HG02840 (cell line): ENCODE measurements at regions not wholly inside any gene's neighbourhood (a gene's known extent, or its start where the extent isn't known, plus 50 kb on each side); places are given as distances from the start of the nearest gene placed in this dataset.
"Not testable (repeated sequence)": the region's sequence is repeated elsewhere in the genome, so short reads cannot be mapped to it uniquely, and the experiment has no call there.

Experiments
- ATAC-seq: cut with Tn5 transposase; IDR thresholded peaks from one replicate; pipeline ENCODE4 v1.9.1; 2021; ENCODE audit warnings: mild to moderate bottlenecking, moderate library complexity, moderate number of reproducible peaks; ENCODE audit not compliant: unreplicated experiment, low FRiP score

DNA sequence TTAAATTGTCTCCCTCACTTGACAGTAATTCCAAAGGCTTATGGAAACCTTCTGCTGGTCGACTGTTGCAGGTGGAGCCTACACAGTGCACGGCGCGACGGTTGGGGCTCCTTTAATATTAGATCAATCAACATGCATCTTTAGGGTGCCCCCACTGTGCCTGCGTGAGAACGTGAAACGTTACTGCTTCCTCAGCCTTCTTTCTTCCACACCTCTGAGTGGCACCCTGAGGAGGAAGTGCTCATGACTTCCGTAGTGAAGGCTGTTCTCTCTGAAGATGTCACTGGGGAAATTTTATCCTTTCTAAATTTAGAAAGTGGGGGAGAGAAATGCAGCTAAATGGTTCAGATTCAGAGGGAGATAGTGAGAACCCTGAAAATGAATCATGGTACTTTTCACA lies 184.0 kb upstream of the ZFP42 start:
- ATAC-seq: no peak

- ATAC-seq: no peak
Observed at GRCh38 chr4:187814737-187815465, 180.7 kb upstream of the ZFP42 start.

GRCh38 chr4:187826725-187827124 lies 168.8 kb upstream of the ZFP42 start:
- no peak for ATAC-seq

- no peak for ATAC-seq
Observed at GRCh38 chr4:187827631-187828030, 167.9 kb upstream of the ZFP42 start.

- ATAC-seq: no peak
Observed at GRCh38 chr4:187839765-187840164, 155.8 kb upstream of the ZFP42 start.

DNA sequence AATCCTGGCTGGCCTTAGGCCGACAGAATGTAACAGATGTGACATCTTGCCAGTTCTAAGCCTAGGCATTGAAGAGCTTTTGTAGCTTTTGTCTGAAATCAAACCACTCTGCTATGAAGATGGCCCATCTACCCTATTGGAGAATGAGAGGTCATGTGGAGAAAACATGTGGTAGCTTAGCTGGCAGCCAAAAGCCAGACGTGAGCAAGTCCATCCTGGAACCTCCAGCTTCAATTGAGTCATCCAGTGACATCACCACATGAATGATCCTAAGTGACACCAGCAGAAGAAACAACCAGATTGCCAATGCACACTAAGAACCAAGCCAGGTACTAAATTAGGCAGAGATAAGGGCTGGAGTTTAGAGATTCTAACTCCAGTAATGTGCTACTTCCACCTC lies 154.8 kb upstream of the ZFP42 start:
- no peak for ATAC-seq

DNA sequence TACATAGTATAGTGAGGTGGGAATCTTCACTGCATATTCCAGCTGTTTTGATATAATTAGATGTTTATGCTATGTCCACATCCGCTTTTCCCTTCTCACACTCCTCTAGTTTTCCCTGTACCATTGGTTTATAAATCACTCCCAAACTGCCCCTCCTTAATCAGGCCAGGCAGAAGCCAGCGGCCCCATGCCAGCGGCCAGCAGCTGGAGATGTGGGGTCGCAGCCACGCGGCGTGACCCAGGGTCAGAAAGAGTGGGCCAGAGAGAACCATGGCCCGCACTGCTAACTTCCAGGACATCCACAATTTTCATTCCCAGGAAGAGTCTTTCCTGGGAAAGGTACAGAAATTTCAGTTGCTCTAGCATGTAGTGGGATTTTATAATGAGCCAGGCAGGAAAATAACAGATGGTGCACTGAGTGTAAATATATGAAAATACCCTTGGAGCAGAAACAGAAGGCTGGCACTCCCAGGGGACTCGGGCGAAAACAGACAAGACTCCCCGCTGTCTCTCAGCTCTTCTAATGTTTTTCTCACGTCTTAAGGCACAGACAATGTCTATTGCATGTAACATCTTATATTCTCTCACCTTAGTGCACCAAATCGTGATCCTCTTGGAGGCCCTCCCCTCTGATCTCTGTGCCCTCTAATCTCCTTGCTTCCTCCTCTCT lies 145.9 kb upstream of the ZFP42 start:
- ATAC-seq: no peak

DNA sequence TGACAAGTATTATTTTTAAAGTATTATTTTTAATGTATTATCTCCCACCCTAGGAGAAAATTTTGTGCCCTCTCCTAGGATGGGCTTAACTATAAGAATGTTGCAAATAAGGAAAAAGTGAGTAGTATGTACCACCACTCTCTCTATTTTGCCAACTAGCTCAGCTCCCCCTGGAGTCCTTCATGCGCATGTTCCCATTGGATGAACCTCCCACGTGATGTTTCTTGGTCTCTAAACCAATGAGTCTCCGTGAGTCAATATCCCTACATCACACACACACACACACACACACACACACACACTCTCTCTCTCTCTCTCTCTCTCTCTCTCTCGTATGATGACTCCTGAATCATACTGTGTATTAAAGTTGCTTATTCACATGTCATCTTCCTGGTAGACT lies 129.7 kb upstream of the ZFP42 start:
- ATAC-seq: no peak

GRCh38 chr4:187883049-187883448 lies 112.5 kb upstream of the ZFP42 start:
- ATAC-seq: no peak

DNA sequence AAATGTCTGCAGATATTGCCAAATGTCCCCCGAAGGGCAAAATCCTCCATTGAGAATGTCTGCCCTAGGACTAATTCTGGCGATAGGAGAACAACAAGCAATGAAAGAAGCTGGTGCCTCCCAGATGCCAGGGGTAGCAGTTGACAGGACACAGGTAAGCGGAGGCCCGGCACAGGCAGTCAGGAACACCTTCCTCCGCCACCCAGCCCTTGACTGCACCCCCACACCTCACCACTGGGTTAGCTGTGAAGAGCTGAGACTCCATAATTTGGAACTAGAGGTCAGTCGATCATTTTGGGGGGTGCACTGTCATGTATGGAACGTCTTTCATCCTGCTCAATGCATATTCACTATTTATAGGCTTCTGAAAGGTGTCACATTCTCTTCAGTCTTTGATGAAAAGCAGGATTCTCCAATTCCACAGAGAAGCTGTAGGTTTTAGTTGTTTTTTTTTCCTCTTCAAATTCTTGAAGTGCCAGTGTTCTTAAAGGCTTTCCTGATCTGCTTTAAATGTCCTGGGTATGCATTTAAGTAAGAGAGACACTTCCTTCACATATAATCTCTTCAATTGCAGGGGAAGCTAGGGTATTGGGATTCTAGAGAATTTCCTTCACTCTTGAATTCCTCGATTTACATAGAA lies 111.6 kb upstream of the ZFP42 start:
- ATAC-seq: no peak

- ATAC-seq: no peak
Observed at GRCh38 chr4:187887906-187888305, 107.7 kb upstream of the ZFP42 start.

DNA sequence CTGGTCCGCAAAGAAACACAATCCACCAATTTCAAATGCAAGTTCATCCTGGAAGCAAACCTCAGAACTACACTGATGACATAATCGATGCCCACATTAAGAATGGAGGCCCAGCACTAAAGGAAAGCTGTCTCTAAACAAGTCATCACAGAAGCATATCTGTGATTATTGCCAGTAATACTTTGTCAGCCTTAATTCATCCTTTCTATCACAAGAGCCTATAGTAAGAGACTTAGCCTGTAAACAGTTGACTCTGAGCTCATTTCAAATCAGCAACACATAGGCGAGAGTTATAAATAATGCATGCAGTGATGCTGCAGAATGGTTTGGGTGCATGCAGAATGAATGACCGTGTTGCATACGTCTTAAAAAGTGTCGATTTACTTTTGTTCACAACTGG lies 105.9 kb upstream of the ZFP42 start:
- ATAC-seq: no peak

GRCh38 chr4:187893418-187893817 lies 102.2 kb upstream of the ZFP42 start:
- no peak for ATAC-seq

- ATAC-seq: no peak
Observed at GRCh38 chr4:187903106-187903505, 92.5 kb upstream of the ZFP42 start.

GRCh38 chr4:187903700-187904099 lies 91.9 kb upstream of the ZFP42 start:
- ATAC-seq: no peak

DNA sequence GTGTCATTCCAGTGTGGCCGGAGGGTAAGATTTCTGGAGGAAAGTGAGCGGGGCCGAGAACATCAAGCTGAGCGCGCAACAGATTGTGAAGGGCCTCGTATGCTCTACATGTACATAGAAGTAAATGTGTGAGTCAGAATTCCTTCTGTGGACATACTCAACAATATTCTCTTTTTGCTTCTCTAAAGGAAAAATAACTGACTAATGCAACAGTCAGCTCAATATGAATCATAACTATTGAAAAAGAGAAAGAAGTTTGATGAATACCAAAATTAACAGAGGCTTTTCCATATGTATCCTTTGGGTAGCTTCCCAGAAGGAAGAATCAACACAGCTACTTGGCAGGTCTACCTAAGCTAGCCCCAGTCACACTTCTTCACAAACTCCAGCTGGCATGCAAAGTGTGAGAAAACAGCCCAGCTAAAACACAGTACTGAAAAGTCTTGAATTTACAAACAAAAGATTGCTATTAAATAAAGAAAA lies 87.5 kb upstream of the ZFP42 start:
- ATAC-seq: no peak

GRCh38 chr4:187908731-187909130 lies 86.8 kb upstream of the ZFP42 start:
- no peak for ATAC-seq

- no peak for ATAC-seq
Observed at GRCh38 chr4:187910741-187911140, 84.8 kb upstream of the ZFP42 start.

GRCh38 chr4:187915406-187915805 lies 80.2 kb upstream of the ZFP42 start:
- not testable (repeated sequence) for ATAC-seq

DNA sequence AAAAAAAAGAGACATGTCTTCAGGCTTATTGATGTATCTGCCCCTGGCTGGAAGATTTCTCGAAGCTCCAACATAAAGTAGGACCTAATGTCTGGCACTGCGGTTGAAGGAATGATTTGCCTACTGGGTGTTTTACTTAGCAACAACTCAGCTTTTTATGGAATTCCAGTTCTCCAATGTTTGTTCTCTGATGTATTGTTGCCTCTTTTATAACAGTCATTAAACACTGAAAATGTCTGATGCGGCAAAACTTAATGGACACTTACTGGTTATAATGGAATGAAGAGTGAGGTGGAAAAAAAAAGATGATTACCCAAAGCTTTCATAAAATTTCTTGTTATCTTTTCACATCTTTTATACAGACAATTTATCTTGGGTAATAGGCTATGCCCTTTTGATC lies 75.6 kb upstream of the ZFP42 start:
- no peak for ATAC-seq

DNA sequence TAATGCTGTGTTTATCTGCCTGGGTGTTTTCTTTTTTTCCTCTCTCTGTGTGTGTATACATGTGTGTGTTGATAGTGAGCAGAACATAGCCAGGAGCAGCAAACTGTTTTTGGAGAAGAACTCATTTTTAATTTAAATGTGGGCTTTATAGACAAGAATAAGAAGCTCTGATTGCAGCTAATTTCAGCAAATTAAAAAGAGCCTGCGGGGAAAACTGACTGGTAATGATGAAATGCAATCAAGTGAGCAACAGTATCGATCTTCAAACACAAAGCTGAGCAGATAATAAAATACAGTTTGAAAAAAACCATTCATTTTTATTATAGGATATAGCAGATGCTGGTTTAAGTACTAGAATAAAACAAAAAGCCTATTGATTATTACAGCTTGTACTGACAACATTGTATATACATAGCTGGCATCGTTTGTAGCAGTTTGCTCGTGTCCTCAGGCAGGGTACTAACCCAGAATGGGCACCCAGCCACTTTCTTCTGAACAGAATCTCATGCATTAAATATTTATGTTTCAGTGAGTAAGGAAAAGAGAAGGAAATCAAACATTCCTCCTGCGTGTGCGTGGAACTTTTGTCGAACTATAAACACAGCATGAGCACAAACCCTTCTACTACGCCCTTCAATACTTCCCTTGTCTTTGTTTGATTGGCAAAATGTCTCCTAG lies 73.5 kb upstream of the ZFP42 start:
- no peak for ATAC-seq
